ENCODE measurements at regions not wholly inside any gene's neighbourhood (a gene's known extent, or its start where the extent isn't known, plus 50 kb on each side); places are given as distances from the start of the nearest gene placed in this dataset.

DNA sequence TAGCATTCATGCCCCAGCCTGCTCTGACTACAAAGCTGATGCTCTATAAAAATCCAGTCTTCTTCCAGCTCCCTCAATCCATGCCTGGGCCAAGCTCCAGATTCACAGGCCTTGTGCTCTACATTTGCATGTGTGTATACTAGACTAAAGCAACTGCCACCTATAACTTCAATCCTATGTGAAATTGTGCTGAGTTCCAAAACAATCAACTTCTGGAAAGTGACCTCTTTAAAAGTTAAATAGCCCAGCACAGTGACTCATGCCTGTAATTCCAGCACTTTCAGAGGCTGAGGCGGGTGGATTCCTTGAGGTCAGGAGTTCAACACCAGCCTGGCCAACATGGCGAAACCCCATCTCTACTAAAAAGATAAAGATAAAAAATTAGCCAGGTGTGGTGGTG lies 114.3 kb upstream of the ZC3H12C start:
- TF ChIP-seq, protein P1, sequence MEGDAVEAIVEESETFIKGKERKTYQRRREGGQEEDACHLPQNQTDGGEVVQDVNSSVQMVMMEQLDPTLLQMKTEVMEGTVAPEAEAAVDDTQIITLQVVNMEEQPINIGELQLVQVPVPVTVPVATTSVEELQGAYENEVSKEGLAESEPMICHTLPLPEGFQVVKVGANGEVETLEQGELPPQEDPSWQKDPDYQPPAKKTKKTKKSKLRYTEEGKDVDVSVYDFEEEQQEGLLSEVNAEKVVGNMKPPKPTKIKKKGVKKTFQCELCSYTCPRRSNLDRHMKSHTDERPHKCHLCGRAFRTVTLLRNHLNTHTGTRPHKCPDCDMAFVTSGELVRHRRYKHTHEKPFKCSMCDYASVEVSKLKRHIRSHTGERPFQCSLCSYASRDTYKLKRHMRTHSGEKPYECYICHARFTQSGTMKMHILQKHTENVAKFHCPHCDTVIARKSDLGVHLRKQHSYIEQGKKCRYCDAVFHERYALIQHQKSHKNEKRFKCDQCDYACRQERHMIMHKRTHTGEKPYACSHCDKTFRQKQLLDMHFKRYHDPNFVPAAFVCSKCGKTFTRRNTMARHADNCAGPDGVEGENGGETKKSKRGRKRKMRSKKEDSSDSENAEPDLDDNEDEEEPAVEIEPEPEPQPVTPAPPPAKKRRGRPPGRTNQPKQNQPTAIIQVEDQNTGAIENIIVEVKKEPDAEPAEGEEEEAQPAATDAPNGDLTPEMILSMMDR (IDR thresholded peaks at IDR 0.05) = no peak
- TF ChIP-seq EZH2 (IDR thresholded peaks at IDR 0.05) = no peak
